NCI-H748 treated with DMSO at 0.1 percent for 48 hours (cell line): ENCODE measurements at regions not wholly inside any gene's neighbourhood (a gene's known extent, or its start where the extent isn't known, plus 50 kb on each side); places are given as distances from the start of the nearest gene placed in this dataset.
"Not testable (repeated sequence)": the region's sequence is repeated elsewhere in the genome, so short reads cannot be mapped to it uniquely, and the experiment has no call there.

ENCODE experiments used
- DNase-seq: peaks from one replicate; lab custom pipeline; 2025; lab: John Stamatoyannopoulos, UW

- peak; percentile 31 for DNase-seq
These were observed 78.3 kb upstream of the SLC16A7 start for GRCh38 chr12:59517522-59517921.

DNA sequence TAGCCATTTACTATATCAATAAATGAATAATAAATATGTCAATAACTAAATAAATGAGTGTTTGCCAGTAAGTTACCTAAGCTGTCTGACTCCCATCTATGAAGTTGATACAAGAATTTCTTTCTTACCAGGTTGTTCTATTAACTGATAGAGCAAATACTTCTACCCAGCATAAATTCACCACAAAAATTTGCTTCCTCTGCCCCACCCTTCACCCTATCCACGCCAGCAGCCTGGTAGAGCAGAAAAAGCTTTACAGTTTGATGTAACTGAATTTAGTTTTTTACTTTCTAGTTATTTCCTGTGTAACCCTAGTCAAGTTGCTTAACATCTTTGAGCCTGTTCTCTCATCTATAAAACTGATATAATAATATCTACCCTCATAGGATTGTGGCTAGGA lies 94.9 kb upstream of the SLC16A7 start:
- no peak for DNase-seq

DNA sequence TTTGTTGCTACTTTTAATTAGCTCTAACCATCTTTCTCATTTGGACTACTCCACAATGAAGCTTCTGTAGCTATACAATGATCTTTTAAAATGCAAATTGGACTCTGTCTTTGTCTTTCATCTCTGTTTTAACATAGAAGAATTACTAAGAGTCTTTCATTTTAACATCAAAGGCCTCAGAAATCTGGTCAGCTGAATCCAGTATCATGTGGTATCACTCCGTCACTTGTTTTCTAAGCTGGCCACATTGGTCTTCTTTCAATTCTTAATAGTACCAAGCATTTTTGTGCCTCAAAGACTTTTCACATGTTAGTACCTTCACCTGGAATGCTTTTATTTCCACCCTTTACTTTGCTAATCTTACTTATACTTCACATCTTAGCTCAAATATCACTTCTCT lies 95.5 kb upstream of the SLC16A7 start:
- DNase-seq, result no peak

DNA sequence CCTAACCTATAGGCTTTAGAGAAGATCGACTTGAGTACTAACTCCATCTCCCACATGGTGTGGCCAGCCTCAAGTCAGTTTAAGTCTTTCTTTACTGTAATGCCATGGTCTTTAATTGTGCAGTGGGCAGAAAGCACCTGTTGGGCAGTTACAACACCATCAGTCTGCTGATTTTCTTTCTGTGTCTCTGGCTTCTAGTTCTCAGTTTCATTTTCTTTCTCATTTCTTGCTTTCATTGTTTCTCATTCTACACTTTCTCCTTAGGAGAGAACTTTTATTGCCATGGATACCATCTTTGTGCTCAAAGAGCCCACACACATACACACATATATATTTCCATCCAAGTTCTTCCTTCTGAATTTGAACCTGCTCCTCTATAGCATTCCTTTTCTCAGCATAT lies 96.1 kb upstream of the SLC16A7 start:
- no peak for DNase-seq

DNA sequence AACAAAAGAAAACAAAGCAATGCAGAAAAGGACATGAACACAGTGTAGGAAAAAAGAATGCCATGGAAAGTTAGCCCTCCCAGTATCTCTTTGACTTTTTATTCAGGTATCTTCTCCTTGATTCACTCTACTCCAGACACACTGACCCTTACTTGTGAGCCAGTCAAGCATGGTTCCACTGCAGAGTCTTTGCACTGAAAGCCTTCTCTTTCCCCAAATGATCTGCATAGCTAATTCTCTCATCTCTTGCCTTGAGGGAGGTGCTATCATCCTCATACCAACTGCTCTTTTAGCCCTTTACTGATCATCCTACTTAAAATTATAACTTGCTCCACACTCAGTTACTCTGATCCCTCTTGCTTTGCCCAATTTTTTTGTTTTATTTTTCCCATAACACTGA lies 101.2 kb upstream of the SLC16A7 start:
- DNase-seq, result no peak

- DNase-seq, result no peak
These were observed 104.0 kb upstream of the SLC16A7 start for GRCh38 chr12:59491877-59492276.

DNA sequence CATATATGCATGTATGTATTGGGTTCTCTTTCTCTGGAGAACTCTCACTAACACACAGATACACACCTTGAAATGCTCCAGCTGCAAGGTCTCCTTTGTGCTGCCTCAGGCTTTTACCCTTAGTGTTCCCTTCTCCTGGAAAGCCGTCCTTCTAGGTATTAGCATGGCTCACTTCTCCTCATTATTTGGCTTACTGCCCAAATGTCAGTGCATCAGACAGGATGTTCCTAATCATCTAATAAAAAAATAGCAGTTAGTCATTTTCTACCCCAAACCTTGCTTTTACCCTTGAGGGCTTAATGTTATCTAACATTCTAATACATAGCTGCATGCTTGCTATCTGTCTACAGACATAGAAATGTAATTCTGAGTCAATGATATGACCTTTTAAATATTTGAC lies 109.0 kb upstream of the SLC16A7 start:
- DNase-seq, result no peak

GRCh38 chr12:59484575-59484974 lies 111.3 kb upstream of the SLC16A7 start:
- DNase-seq, result no peak

GRCh38 chr12:59474236-59474635 lies 121.6 kb upstream of the SLC16A7 start:
- DNase-seq, result not testable (repeated sequence)

DNA sequence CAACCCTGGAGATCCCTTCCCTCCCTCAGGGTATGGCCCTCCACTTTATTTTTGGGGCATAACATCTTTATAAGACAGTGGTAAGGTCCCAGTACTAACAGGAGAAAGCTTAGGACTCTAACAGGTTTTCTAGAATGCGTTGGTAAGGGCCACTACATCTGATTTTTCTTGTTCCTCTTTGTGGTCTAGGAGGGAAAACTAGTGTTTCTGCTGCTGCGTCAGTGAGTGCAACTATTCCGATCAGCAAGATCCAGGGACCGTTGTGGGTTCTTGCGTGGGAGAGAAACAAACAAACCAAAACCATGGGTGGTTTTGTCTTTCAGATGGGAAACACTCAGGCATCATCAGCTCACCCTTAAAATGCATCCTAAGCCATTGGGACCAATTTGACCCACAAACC lies 123.6 kb upstream of the SLC16A7 start:
- no peak for DNase-seq

GRCh38 chr12:59459966-59460660 lies 135.7 kb upstream of the SLC16A7 start:
- no peak for DNase-seq

DNA sequence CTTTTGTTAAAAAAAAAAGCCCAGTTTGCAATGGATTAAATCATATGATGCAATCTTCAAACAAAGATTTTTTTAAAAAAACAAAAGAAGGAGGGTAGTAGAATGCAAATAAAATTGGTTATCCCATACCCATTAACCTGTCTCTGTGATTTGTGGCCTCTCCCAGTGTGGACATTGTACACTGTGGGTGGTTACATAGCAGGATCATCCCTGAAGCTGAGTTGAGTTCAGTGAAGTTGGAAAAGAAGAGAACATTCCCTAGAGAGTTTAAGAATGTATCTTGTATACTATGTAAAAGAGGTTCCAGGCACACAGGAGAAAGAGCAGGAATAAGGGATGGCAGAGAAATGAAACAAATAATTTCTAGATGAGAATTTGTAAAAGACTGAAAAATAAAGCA lies 142.4 kb upstream of the SLC16A7 start:
- DNase-seq, result no peak

DNA sequence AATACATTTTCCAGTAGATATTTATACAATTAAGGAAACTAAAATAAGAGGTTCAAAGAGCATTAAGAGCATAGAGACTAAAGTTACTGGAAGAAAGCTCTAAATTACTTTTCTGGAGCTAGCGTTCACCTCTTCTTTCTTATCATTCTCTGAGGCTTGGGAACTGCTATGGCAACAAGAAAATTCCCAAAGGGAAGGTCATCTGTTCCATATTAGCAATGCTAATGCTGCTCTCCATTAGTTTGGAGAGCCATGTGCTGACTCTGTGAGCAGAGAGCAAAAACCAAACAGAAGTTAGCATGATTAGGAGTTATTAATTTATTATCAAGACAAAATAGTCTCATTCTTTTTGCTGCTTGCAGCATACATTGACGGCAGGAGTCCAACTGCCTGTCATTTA lies 143.1 kb upstream of the SLC16A7 start:
- no peak for DNase-seq

GRCh38 chr12:59452259-59452658 lies 143.6 kb upstream of the SLC16A7 start:
- DNase-seq, result no peak

- DNase-seq, result no peak
These were observed 149.7 kb upstream of the SLC16A7 start for GRCh38 chr12:59446116-59446515.

- DNase-seq, result no peak
These were observed 150.9 kb upstream of the SLC16A7 start for GRCh38 chr12:59444932-59445331.

DNA sequence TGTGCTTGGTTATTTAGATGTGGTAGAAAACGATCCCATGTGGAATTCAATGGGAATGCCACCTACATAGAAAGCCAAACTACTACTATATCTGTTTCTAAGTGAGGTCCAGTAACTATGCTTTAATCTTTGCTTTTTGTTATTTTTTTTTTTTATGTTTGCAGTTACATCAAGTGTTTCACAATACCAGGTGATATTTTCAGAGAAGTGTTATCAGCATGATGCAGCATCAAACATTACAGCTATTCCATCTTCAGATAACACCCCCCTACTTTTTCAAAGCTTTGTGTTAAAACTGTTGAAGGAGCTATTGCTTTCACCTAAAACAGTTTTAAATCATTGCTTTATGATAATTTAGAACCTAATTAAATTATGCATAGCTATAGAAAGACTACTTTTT lies 163.8 kb upstream of the SLC16A7 start:
- DNase-seq, result no peak

DNA sequence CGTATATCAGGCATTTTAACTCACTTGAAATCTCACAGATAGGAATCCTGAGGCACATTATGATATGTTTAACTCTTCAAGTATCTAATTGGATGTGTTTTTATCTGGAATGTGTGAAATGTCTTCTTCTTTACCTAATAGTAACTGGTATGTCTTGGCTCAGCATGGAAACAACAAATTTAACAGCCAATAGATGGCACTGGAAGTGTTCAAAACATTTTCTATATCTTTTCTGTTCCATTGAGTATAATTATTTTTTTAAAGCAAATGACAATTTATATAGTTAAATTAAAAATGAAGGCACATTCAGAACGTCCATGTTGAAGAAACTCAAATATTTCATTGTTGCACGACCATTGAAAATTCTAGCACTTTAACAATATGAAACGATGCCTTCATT lies 164.6 kb upstream of the SLC16A7 start:
- DNase-seq, result no peak

- DNase-seq, result no peak
These were observed 166.1 kb upstream of the SLC16A7 start for GRCh38 chr12:59429766-59430165.

- DNase-seq, result no peak
These were observed 170.0 kb upstream of the SLC16A7 start for GRCh38 chr12:59425798-59426197.

- not testable (repeated sequence) for DNase-seq
These were observed 171.2 kb upstream of the SLC16A7 start for GRCh38 chr12:59424666-59425065.

GRCh38 chr12:59414051-59414450 lies 181.8 kb upstream of the SLC16A7 start:
- no peak for DNase-seq

GRCh38 chr12:59408431-59408830 lies 187.4 kb upstream of the SLC16A7 start:
- no peak for DNase-seq

GRCh38 chr12:59407799-59408198 lies 188.0 kb upstream of the SLC16A7 start:
- no peak for DNase-seq

DNA sequence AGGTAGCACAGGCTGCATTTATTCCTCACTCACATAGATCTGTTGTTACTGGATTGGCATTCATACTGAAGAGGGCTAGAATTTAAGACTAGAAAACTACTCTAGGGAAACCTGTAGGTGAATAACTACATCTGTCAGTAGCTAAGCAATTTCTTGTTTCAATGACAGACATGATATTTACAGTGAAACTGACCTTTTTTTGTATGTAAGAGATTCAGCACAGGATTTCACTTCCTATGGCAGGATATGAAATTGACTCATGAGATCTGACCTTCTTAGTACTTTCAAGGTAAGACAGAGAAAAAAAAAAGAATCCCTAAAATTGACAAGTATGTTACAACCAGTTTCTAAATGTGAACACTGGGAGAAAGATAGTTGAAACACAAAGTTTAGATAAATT lies 189.8 kb upstream of the SLC16A7 start:
- DNase-seq, result no peak
